K562 (cell line): ENCODE measurements at regions not wholly inside any gene's neighbourhood (a gene's known extent, or its start where the extent isn't known, plus 50 kb on each side); places are given as distances from the start of the nearest gene placed in this dataset.

Experiments used
- ATAC-seq: fragments of 200-7000 bp; cut with Tn5 transposase; 3 replicates; pipeline ENCODE4 v1.9.1; 2020; ENCODE audit warnings: moderate library complexity
- BruUV-seq: library from RNA; stranded (reverse); fragments of 400-500 nt; replicated peaks from 2 replicates; lab custom pipeline; 2021; lab: Mats Ljungman, UMichigan
- CTCF ChIA-PET: fragments of 300-600 bp; formaldehyde crosslinking; extraction: SDS; loops from one replicate; lab custom pipeline; 2021; ENCODE audit warnings: low intra/inter-chr PET ratio; lab: Yijun Ruan, JAX
- POLR2A ChIA-PET: fragments of 300-600, 350-650 bp; sonication (Branson Sonifier 250); formaldehyde crosslinking; extraction: SDS; loops from one replicate; lab custom pipeline; 2021; ENCODE audit warnings: antibody characterized with exemption, inconsistent platforms; lab: Yijun Ruan, JAX
- DNase-seq, 4 experiments: peaks; one replicate each; pipeline versions ENCODE4 v3.0.0 to v3.0.0-alpha.2; 2011 to 2018; ENCODE audit warnings: low spot score in 3 of 4, mixed read lengths in 3 of 4; ENCODE audit errors: extremely low read depth in 1 of 4
- FAIRE-seq: peaks from 2 replicates; lab custom pipeline; 2011; peaks lifted over from hg19 to GRCh38; lab: Jason Lieb, UNC
- H2AFZ ChIP-seq: 2 replicates; pipeline ENCODE4 v1.6.0; 2011; ENCODE audit warnings: low read depth, low read length, control low read depth, inconsistent platforms
- H3K27ac ChIP-seq: fragments of 200-600 bp; 3 replicates; pipeline ENCODE4 v1.8.0; 2011; ENCODE audit warnings: low read depth, mild to moderate bottlenecking, control low read depth, inconsistent platforms, low read length, moderate library complexity, mixed read lengths; ENCODE audit errors: extremely low read depth
- H3K27me3 ChIP-seq, 2 experiments: fragments of 300-600 bp in 1 of 2; 2 replicates in 1 of 2; 3 replicates in 1 of 2; pipeline versions ENCODE4 v1.6.0 to v1.8.0; 2011; ENCODE audit warnings: inconsistent platforms in 2 of 2, low read length in 2 of 2, mild to moderate bottlenecking in 1 of 2, mixed read lengths in 1 of 2, moderate library complexity in 1 of 2; ENCODE audit not compliant: control insufficient read depth in 2 of 2, insufficient read depth in 2 of 2
- H3K36me3 ChIP-seq: fragments of 300-600 bp; 3 replicates; pipeline ENCODE4 v1.8.0; 2011; ENCODE audit warnings: mild to moderate bottlenecking, low read length, inconsistent platforms; ENCODE audit not compliant: control insufficient read depth, insufficient read depth
- H3K4me1 ChIP-seq, 2 experiments: fragments of 200-600 bp in 1 of 2; replicated peaks in 1 of 2; 2 replicates in 1 of 2; 3 replicates in 1 of 2; pipeline versions ENCODE4 v1.5.1 to v1.8.0; 2011; ENCODE audit warnings: inconsistent platforms in 2 of 2, low read length in 2 of 2, mild to moderate bottlenecking in 1 of 2, mixed read lengths in 1 of 2, moderate library complexity in 1 of 2; ENCODE audit not compliant: control insufficient read depth in 2 of 2, insufficient read depth in 2 of 2
- H3K4me2 ChIP-seq: 2 replicates; pipeline ENCODE4 v1.6.1; 2011; ENCODE audit warnings: low read length, control low read depth, inconsistent platforms, mixed read lengths; ENCODE audit not compliant: insufficient read depth
- H3K4me3 ChIP-seq: fragments of 200-600 bp; sonication (generic), shearing (Covaris generic); 2 replicates; pipeline ENCODE4 v1.5.1; 2016; ENCODE audit warnings: control low read depth, inconsistent platforms
- H3K79me2 ChIP-seq: fragments of 200-600 bp; 3 replicates; pipeline ENCODE4 v1.8.0; 2011; ENCODE audit warnings: low read length, inconsistent platforms; ENCODE audit not compliant: control insufficient read depth, insufficient read depth
- H3K9ac ChIP-seq, 2 experiments: 2 replicates each; pipeline versions ENCODE4 v1.6.0 to v1.6.1; 2011; ENCODE audit warnings: low read depth in 2 of 2, low read length in 2 of 2, control low read depth in 1 of 2, inconsistent platforms in 1 of 2, mild to moderate bottlenecking in 1 of 2, mixed read lengths in 1 of 2; ENCODE audit not compliant: insufficient read depth in 1 of 2
- H3K9me1 ChIP-seq: one replicate; pipeline ENCODE4 v1.6.0; 2011; ENCODE audit warnings: inconsistent platforms, mild to moderate bottlenecking, low read length, moderate library complexity; ENCODE audit not compliant: control insufficient read depth, insufficient read depth
- H3K9me3 ChIP-seq: replicated peaks from 2 replicates; pipeline ENCODE4 v1.5.1; 2011; ENCODE audit warnings: low read depth, low read length, inconsistent platforms; ENCODE audit not compliant: control insufficient read depth, insufficient read depth
- H4K20me1 ChIP-seq: replicated peaks from 2 replicates; pipeline ENCODE4 v1.6.1; 2011; ENCODE audit warnings: low read length, inconsistent platforms, mixed read lengths; ENCODE audit not compliant: control insufficient read depth, insufficient read depth
- CAMTA2 ChIP-seq: fragments of 250-450 bp; sonication (Bioruptor Pico); conservative IDR thresholded peaks from 2 replicates; pipeline ENCODE4 v1.5.1; 2022
- CBFA2T2 ChIP-seq: fragments of 450-650 bp; conservative IDR thresholded peaks from 2 replicates; pipeline ENCODE4 v1.6.1; 2017; ENCODE audit warnings: mild to moderate bottlenecking
- CBX5 ChIP-seq: IDR thresholded peaks from 2 replicates; pipeline ENCODE4 v1.6.1; 2014; ENCODE audit warnings: low read depth, borderline replicate concordance
- CTBP1 ChIP-seq: fragments of 450-650 bp; IDR thresholded peaks from 2 replicates; pipeline ENCODE4 v1.6.1; 2016; ENCODE audit warnings: borderline replicate concordance
- HNRNPH1 ChIP-seq: fragments of 200-400 bp; formaldehyde crosslinking; optimal IDR thresholded peaks from 2 replicates; pipeline ENCODE3; 2017; ENCODE audit warnings: low read depth, mild to moderate bottlenecking, low read length, moderate library complexity
- KLF6 ChIP-seq: fragments of 250-450 bp; sonication (Bioruptor Pico); IDR thresholded peaks from 2 replicates; pipeline ENCODE4 v1.4.0; 2020; ENCODE audit warnings: mild to moderate bottlenecking, moderate library complexity, borderline replicate concordance
- SP1 ChIP-seq: sonication (generic); formaldehyde crosslinking; IDR thresholded peaks from 2 replicates; pipeline ENCODE4 v1.8.1; 2022; ENCODE audit warnings: mild to moderate bottlenecking, missing genetic modification reagents
- ZNF140 ChIP-seq: fragments of 250-450 bp; sonication (Bioruptor Pico); IDR thresholded peaks from 2 replicates; pipeline ENCODE4 v1.8.0; 2021; ENCODE audit warnings: moderate library complexity, mild to moderate bottlenecking, inconsistent platforms
- WGBS: fragments of 100-300 bp; shearing (Covaris generic); methylation state at CpG from one replicate; pipeline ENCODE4 v1.1.6; 2016; ENCODE audit warnings: low coverage, mixed read lengths; ENCODE audit not compliant: insufficient coverage; ENCODE audit errors: missing lambda C conversion rate; 5-methylcytosine and 5-hydroxymethylcytosine counted together
- in situ Hi-C: fragments of 300-500 bp; cut with MboI; formaldehyde crosslinking; loops from 4 replicates; pipeline ENCODE4 v1.15.0; 2018; ENCODE audit warnings: inconsistent platforms, mixed read lengths
- intact Hi-C: fragments of 100-400 bp; cut with micrococcal nuclease; formaldehyde crosslinking; loops from 2 replicates; pipeline ENCODE4 v1.14.2; 2022
- TF ChIP-seq, protein P1 (sequence below): sonication (generic); formaldehyde crosslinking; IDR thresholded peaks from 2 replicates; pipeline ENCODE4 v1.8.0; 2022; ENCODE audit warnings: mild to moderate bottlenecking, missing genetic modification reagents
- TF ChIP-seq, protein P2 (sequence below): sonication (generic); formaldehyde crosslinking; IDR thresholded peaks from 2 replicates; pipeline ENCODE4 v1.8.1; 2023; ENCODE audit warnings: missing genetic modification reagents, mild to moderate bottlenecking, borderline replicate concordance

DNA sequence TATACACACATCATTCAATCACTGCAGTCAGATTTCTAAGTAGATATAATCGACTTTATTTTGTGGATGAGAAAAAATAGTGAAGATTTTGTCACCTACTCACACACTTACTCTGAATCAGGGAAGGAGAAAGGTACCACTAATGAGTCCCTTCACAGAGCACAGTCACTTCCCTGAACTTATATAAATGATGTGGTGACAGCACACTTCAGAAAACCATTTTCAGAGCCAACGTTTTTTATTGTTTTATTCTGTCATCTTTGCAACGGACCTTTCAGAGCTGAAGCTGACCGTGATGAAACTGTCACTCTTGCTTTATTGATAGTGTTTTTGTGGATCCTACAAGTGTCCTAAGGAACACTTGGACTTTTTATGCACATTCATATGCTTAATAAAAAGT, 956.6 kb downstream of the SQOR start:
- H3K36me3 ChIP-seq: no peaks in the 10 kb centered on the region
- H2AFZ ChIP-seq: no peak overlapping the region
- no TSS peak for BruUV-seq
- ATAC-seq (no peak), DNase-seq (no peak), FAIRE-seq (no peak)
- in situ Hi-C loops (no loop called here), intact Hi-C loops (no loop called here)
- H3K79me2 ChIP-seq: no peaks in the 10 kb centered on the region
- CTCF ChIA-PET: no interaction called here
- H3K27me3 ChIP-seq: no peaks in the 10 kb centered on the region
- H3K9me1 ChIP-seq: no peaks in the 10 kb centered on the region
- no peak overlapping the region for H3K27ac ChIP-seq
- POLR2A ChIA-PET: no interaction called here
- no peak overlapping the region for H3K4me2 ChIP-seq
- H4K20me1 ChIP-seq: no peaks in the 10 kb centered on the region
- H3K9ac ChIP-seq: no peak overlapping the region
- H3K4me3 ChIP-seq: no peak overlapping the region
- no peaks in the 10 kb centered on the region for H3K4me1 ChIP-seq
- TF ChIP-seq KLF6 (CRISPR knock-in tag) (no peak), CBFA2T2 (no peak), CTBP1 (no peak), HNRNPH1 (no peak), ZNF140 (CRISPR knock-in tag) (no peak), CBX5 (no peak), CAMTA2 (no peak), SP1 (CRISPR knock-in tag) (no peak)
- TF ChIP-seq, protein P1, sequence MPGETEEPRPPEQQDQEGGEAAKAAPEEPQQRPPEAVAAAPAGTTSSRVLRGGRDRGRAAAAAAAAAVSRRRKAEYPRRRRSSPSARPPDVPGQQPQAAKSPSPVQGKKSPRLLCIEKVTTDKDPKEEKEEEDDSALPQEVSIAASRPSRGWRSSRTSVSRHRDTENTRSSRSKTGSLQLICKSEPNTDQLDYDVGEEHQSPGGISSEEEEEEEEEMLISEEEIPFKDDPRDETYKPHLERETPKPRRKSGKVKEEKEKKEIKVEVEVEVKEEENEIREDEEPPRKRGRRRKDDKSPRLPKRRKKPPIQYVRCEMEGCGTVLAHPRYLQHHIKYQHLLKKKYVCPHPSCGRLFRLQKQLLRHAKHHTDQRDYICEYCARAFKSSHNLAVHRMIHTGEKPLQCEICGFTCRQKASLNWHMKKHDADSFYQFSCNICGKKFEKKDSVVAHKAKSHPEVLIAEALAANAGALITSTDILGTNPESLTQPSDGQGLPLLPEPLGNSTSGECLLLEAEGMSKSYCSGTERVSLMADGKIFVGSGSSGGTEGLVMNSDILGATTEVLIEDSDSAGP (CRISPR knock-in tag): no peak
- TF ChIP-seq, protein P2, sequence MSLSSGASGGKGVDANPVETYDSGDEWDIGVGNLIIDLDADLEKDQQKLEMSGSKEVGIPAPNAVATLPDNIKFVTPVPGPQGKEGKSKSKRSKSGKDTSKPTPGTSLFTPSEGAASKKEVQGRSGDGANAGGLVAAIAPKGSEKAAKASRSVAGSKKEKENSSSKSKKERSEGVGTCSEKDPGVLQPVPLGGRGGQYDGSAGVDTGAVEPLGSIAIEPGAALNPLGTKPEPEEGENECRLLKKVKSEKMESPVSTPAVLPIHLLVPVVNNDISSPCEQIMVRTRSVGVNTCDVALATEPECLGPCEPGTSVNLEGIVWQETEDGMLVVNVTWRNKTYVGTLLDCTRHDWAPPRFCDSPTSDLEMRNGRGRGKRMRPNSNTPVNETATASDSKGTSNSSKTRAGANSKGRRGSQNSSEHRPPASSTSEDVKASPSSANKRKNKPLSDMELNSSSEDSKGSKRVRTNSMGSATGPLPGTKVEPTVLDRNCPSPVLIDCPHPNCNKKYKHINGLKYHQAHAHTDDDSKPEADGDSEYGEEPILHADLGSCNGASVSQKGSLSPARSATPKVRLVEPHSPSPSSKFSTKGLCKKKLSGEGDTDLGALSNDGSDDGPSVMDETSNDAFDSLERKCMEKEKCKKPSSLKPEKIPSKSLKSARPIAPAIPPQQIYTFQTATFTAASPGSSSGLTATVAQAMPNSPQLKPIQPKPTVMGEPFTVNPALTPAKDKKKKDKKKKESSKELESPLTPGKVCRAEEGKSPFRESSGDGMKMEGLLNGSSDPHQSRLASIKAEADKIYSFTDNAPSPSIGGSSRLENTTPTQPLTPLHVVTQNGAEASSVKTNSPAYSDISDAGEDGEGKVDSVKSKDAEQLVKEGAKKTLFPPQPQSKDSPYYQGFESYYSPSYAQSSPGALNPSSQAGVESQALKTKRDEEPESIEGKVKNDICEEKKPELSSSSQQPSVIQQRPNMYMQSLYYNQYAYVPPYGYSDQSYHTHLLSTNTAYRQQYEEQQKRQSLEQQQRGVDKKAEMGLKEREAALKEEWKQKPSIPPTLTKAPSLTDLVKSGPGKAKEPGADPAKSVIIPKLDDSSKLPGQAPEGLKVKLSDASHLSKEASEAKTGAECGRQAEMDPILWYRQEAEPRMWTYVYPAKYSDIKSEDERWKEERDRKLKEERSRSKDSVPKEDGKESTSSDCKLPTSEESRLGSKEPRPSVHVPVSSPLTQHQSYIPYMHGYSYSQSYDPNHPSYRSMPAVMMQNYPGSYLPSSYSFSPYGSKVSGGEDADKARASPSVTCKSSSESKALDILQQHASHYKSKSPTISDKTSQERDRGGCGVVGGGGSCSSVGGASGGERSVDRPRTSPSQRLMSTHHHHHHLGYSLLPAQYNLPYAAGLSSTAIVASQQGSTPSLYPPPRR (CRISPR knock-in tag): no peak
- H3K9me3 ChIP-seq: no peaks in the 10 kb centered on the region
- 0% methylated on average over 3 of the region's 4 CpGs for WGBS
